Activated CD8-positive, alpha-beta T cell treated with anti-CD3 and anti-CD28 coated beads for 36 hours (primary cell): ENCODE measurements at regions not wholly inside any gene's neighbourhood (a gene's known extent, or its start where the extent isn't known, plus 50 kb on each side); places are given as distances from the start of the nearest gene placed in this dataset.

ENCODE experiments used
- ATAC-seq: fragments of 200-7000 bp; cut with Tn5 transposase; one replicate; pipeline ENCODE4 v1.10.0; 2021; ENCODE audit warnings: mild to moderate bottlenecking, moderate library complexity
- CTCF ChIA-PET: fragments of 350-600 bp; sonication (Branson Sonifier 250); formaldehyde crosslinking; loops from one replicate; lab custom pipeline; 2021; ENCODE audit warnings: antibody characterized with exemption; lab: Charles Lee
- POLR2A ChIA-PET: fragments of 350-600 bp; sonication (Branson Sonifier 250); formaldehyde crosslinking; loops from one replicate; lab custom pipeline; 2021; ENCODE audit warnings: antibody characterized with exemption; lab: Charles Lee
- DNase-seq: peaks from one replicate; pipeline ENCODE4 v3.0.0-alpha.2; 2020
- H3K27ac Mint-ChIP-seq: one replicate; pipeline ENCODE4 v1.8.0; 2021; ENCODE audit warnings: mild to moderate bottlenecking, mixed read lengths
- H3K27me3 Mint-ChIP-seq: one replicate; pipeline ENCODE4 v1.8.0; 2021; ENCODE audit warnings: mixed read lengths
- H3K36me3 Mint-ChIP-seq: one replicate; pipeline ENCODE4 v1.8.0; 2021; ENCODE audit warnings: low read depth, mixed read lengths
- H3K4me1 Mint-ChIP-seq: one replicate; pipeline ENCODE4 v1.8.0; 2021; ENCODE audit warnings: low read depth, mixed read lengths
- H3K4me3 Mint-ChIP-seq: one replicate; pipeline ENCODE4 v1.8.0; 2021; ENCODE audit warnings: mild to moderate bottlenecking, moderate library complexity, mixed read lengths
- H3K9me3 Mint-ChIP-seq: one replicate; pipeline ENCODE4 v1.8.0; 2021; ENCODE audit warnings: mixed read lengths
- CTCF ChIP-seq: fragments of 200-600 bp; IDR thresholded peaks from one replicate; pipeline ENCODE4 v1.8.0; 2022; ENCODE audit warnings: antibody characterized with exemption, mild to moderate bottlenecking
- intact Hi-C: fragments of 100-400 bp; cut with micrococcal nuclease; formaldehyde crosslinking; loops from one replicate; pipeline ENCODE4 v1.10.0; 2022

- no peaks in the 10 kb centered on the region for H3K36me3 Mint-ChIP-seq
- no peaks in the 10 kb centered on the region for H3K27me3 Mint-ChIP-seq
- H3K27ac Mint-ChIP-seq, result no peak overlapping the region
- H3K4me3 Mint-ChIP-seq, result no peak overlapping the region
- no peak for TF ChIP-seq CTCF
- ATAC-seq, result no peak
- peaks cover 9% of the 10 kb centered on the region for H3K9me3 Mint-ChIP-seq
- ChIA-PET CTCF (no interaction called here), POLR2A (no interaction called here)
- intact Hi-C loops, result no loop called here
- no peaks in the 10 kb centered on the region for H3K4me1 Mint-ChIP-seq
- DNase-seq, result no peak
Measured at GRCh38 chr1:106254748-106255147, 801.7 kb upstream of the PRMT6 start.

DNA sequence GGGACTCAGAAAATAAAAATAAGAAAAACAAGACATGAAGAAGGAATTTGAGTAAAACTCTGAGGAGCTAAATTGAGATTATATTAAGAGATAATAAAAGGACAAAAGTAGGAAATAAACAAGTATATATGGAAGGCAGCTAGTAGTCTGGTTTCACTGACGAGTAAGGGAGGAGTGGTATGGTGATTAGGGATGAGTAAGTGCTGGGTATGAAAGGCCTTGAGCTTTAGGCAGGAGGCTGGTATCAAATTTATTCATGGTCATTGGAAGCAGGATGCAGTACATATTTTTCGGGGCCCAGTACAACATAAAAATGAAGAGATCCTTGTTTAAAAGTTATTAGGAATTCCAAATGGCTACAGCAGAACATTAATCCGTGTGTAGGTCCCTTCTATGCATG, 789.7 kb upstream of the PRMT6 start:
- H3K36me3 Mint-ChIP-seq, result no peaks in the 10 kb centered on the region
- no peak overlapping the region for H3K27ac Mint-ChIP-seq
- ChIA-PET CTCF (no interaction called here), POLR2A (no interaction called here)
- H3K4me1 Mint-ChIP-seq, result no peaks in the 10 kb centered on the region
- DNase-seq (no peak), ATAC-seq (no peak)
- no peak overlapping the region for H3K4me3 Mint-ChIP-seq
- H3K9me3 Mint-ChIP-seq, result peaks cover 18% of the 10 kb centered on the region
- no peaks in the 10 kb centered on the region for H3K27me3 Mint-ChIP-seq
- no peak for TF ChIP-seq CTCF
- intact Hi-C loops, result no loop called here

DNA sequence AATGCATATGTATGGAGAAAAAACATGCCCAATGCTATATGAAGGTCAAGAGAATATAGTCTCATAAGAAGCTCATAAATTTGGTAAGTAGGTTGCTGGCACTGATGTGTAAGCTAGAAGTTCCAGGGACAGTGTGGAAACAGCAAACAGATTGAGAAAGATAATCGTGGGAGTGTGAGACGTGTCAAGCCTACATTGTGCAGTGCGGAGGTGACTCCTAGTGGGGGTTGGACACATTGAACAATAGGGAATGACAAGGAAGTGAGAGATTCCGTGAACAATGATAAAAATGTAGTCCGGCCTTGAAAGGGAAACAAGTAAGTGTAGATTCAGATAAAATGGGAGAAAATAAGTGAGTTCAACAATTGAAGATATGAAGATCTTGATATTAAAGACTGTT, 788.4 kb upstream of the PRMT6 start:
- peaks cover 17% of the 10 kb centered on the region for H3K9me3 Mint-ChIP-seq
- ChIA-PET POLR2A (no interaction called here), CTCF (no interaction called here)
- H3K4me1 Mint-ChIP-seq, result no peaks in the 10 kb centered on the region
- no peaks in the 10 kb centered on the region for H3K27me3 Mint-ChIP-seq
- no peak for TF ChIP-seq CTCF
- no peaks in the 10 kb centered on the region for H3K36me3 Mint-ChIP-seq
- DNase-seq, result no peak
- intact Hi-C loops, result no loop called here
- no peak for ATAC-seq
- H3K27ac Mint-ChIP-seq, result no peak overlapping the region
- no peak overlapping the region for H3K4me3 Mint-ChIP-seq

DNA sequence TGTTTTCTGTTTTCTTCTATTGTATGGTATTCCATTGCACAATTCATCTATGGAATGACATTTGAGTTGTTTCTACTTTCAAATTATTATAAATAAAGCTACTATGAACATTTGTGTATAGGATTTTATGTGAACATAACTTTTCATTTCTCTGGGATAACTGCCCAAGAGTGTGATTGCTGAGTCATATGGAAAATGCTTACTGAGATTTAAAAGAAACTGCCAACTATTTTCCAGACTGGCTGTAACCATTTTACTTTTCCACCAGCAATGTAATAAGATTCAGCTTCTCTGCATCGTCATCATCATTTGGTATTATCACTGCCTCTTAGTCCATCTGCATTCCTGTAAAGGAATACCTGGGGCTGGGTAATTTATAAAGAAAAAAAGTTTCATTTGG, 779.6 kb upstream of the PRMT6 start:
- no peak for TF ChIP-seq CTCF
- intact Hi-C loops, result no loop called here
- no peaks in the 10 kb centered on the region for H3K36me3 Mint-ChIP-seq
- no peaks in the 10 kb centered on the region for H3K4me1 Mint-ChIP-seq
- H3K9me3 Mint-ChIP-seq, result peaks cover 4% of the 10 kb centered on the region
- H3K4me3 Mint-ChIP-seq, result no peak overlapping the region
- DNase-seq, result no peak
- no peaks in the 10 kb centered on the region for H3K27me3 Mint-ChIP-seq
- ChIA-PET CTCF (no interaction called here), POLR2A (no interaction called here)
- ATAC-seq, result no peak
- H3K27ac Mint-ChIP-seq, result no peak overlapping the region

DNA sequence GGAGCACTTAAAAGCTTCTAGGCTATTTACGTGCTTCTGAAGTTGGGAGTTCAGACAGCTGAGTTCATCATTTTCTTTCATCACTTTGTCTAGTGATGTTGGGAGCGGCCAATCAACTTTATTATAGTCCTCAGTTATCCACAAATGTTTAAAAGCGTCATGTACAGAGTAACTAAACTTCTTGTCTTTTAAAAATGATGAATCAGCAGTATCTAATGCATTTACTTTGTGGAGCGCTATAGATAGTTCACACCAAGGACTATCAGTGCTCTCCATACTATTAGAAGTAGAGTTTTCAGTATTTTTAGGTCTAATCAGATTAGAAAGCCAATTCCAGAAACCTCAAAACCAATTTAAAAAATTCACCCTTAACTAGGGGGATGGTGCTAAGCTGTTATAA, 778.7 kb upstream of the PRMT6 start:
- CTCF ChIA-PET, result no interaction called here
- H3K4me1 Mint-ChIP-seq, result no peaks in the 10 kb centered on the region
- intact Hi-C loops, result no loop called here
- H3K9me3 Mint-ChIP-seq, result peaks cover 4% of the 10 kb centered on the region
- ATAC-seq (no peak), DNase-seq (no peak)
- no peak for TF ChIP-seq CTCF
- no peaks in the 10 kb centered on the region for H3K27me3 Mint-ChIP-seq
- H3K27ac Mint-ChIP-seq, result no peak overlapping the region
- H3K36me3 Mint-ChIP-seq, result no peaks in the 10 kb centered on the region
- H3K4me3 Mint-ChIP-seq, result no peak overlapping the region
- POLR2A ChIA-PET, result no interaction called here
